ENCODE measurements at regions not wholly inside any gene's neighbourhood (a gene's known extent, or its start where the extent isn't known, plus 50 kb on each side); places are given as distances from the start of the nearest gene placed in this dataset.
A peak's percentile ranks its signal among the peaks of the same experiment; 100 is the strongest.
"Not testable (repeated sequence)": the region's sequence is repeated elsewhere in the genome, so short reads cannot be mapped to it uniquely, and the experiment has no call there.

GRCh38 chr22:25410849-25411248, 153.6 kb upstream of the GRK3 start:
- Histone ChIP-seq H3K9me3 (no peaks in the 10 kb centered on the region), H3K36me3 (no peaks in the 10 kb centered on the region), H3K27ac (no peak overlapping the region), H3K4me3 (no peak overlapping the region), H3K27me3 (no peaks in the 10 kb centered on the region), H3K4me1 (peaks cover 5% of the 10 kb centered on the region)
- TF ChIP-seq CTCF (IDR thresholded peaks at IDR 0.05), result no peak
- DNase-seq (no peak), ATAC-seq (no peak)
- intact Hi-C loops (cut with DNase I), result no loop called here

- no peak for DNase-seq
- no peaks in the 10 kb centered on the region for H3K27me3 ChIP-seq
- intact Hi-C loops (cut with DNase I), result no loop called here
- no peak for ATAC-seq
- H3K36me3 ChIP-seq, result no peaks in the 10 kb centered on the region
- no peak overlapping the region for H3K4me3 ChIP-seq
- H3K9me3 ChIP-seq, result no peaks in the 10 kb centered on the region
- H3K4me1 ChIP-seq, result no peaks in the 10 kb centered on the region
- H3K27ac ChIP-seq, result no peak overlapping the region
- no peak for TF ChIP-seq CTCF (IDR thresholded peaks at IDR 0.05)
Measured at GRCh38 chr22:25413620-25414019, 150.9 kb upstream of the GRK3 start.

GRCh38 chr22:25415731-25416130, 148.7 kb upstream of the GRK3 start:
- H3K27me3 ChIP-seq; H3K27ac ChIP-seq; intact Hi-C loops (cut with DNase I); H3K4me3 ChIP-seq; ATAC-seq; H3K9me3 ChIP-seq; DNase-seq; H3K36me3 ChIP-seq: not testable (repeated sequence)
- H3K4me1 ChIP-seq, result peaks cover 14% of the 10 kb centered on the region

- DNase-seq; H3K27ac ChIP-seq; H3K36me3 ChIP-seq; H3K4me3 ChIP-seq; H3K9me3 ChIP-seq; intact Hi-C loops (cut with DNase I); ATAC-seq: not testable (repeated sequence)
- H3K4me1 ChIP-seq, result peaks cover 20% of the 10 kb centered on the region
- peaks cover 27% of the 10 kb centered on the region for H3K27me3 ChIP-seq
Measured at GRCh38 chr22:25417826-25418225, 146.6 kb upstream of the GRK3 start.

- no peaks in the 10 kb centered on the region for H3K36me3 ChIP-seq
- H3K9me3 ChIP-seq, result no peaks in the 10 kb centered on the region
- intact Hi-C loops (cut with DNase I), result no loop called here
- DNase-seq, result no peak
- H3K4me3 ChIP-seq, result peak overlapping the region; percentile 15
- TF ChIP-seq CTCF (IDR thresholded peaks at IDR 0.05), result no peak
- ATAC-seq, result peak; percentile 72
- peaks cover 44% of the 10 kb centered on the region for H3K27me3 ChIP-seq
- peaks cover 20% of the 10 kb centered on the region for H3K4me1 ChIP-seq
- no peak overlapping the region for H3K27ac ChIP-seq
Measured at GRCh38 chr22:25419247-25420113, 145.0 kb upstream of the GRK3 start.

- H3K27me3 ChIP-seq, result peaks cover 50% of the 10 kb centered on the region
Measured at GRCh38 chr22:25420114-25420441, 144.4 kb upstream of the GRK3 start.

GRCh38 chr22:25420471-25420924, 144.0 kb upstream of the GRK3 start:
- Histone ChIP-seq H3K9me3 (no peaks in the 10 kb centered on the region), H3K4me3 (peak overlapping the region; percentile 33), H3K4me1 (peaks cover 20% of the 10 kb centered on the region), H3K36me3 (no peaks in the 10 kb centered on the region), H3K27me3 (peaks cover 54% of the 10 kb centered on the region), H3K27ac (no peak overlapping the region)
- no peak for TF ChIP-seq CTCF (IDR thresholded peaks at IDR 0.05)
- DNase-seq (no peak), ATAC-seq (peak; percentile 9)
- intact Hi-C loops (cut with DNase I), result no loop called here

More at GRCh38 chr22:25420114-25420441, 144.4 kb upstream of the GRK3 start:
- intact Hi-C loops (cut with DNase I); H3K36me3 ChIP-seq; H3K9me3 ChIP-seq; H3K27ac ChIP-seq; DNase-seq; ATAC-seq: not testable (repeated sequence)
- Histone ChIP-seq H3K4me1 (peaks cover 20% of the 10 kb centered on the region), H3K4me3 (peak overlapping the region; percentile 15)
